ENCODE measurements at regions not wholly inside any gene's neighbourhood (a gene's known extent, or its start where the extent isn't known, plus 50 kb on each side); places are given as distances from the start of the nearest gene placed in this dataset.

GRCh38 chr12:67842124-67842523 lies 147.1 kb upstream of the IFNG-AS1 start:
- H3K27ac ChIP-seq (ENCODE audit: low read depth, low read length, poor library complexity, severe bottlenecking) = no peak overlapping the region
- BruUV-seq (replicated peaks) = no TSS peak
- H3K9me2 ChIP-seq (ENCODE audit: insufficient read depth, low read length) = no peaks in the 10 kb centered on the region
- no peaks in the 10 kb centered on the region for H3K36me3 ChIP-seq (ENCODE audit: insufficient read depth, low read length)
- H3K4me2 ChIP-seq (ENCODE audit: low read length) = no peak overlapping the region
- no peaks in the 10 kb centered on the region for H4K20me1 ChIP-seq (ENCODE audit: insufficient read depth, low read length)
- intact Hi-C loops (cut with micrococcal nuclease; ENCODE audit: unreplicated experiment) = no loop called here
- H2AFZ ChIP-seq (ENCODE audit: low read length) = no peak overlapping the region
- ChIA-PET CTCF (ENCODE audit: unreplicated experiment) (no interaction called here), POLR2A (no interaction called here)
- DNase-seq (ENCODE audit: low spot score) = no peak
- TF ChIP-seq CTCF (conservative IDR thresholded peaks at IDR 0.05; ENCODE audit: low read length) = no peak
- no peak for TF ChIP-seq EZH2phosphoT487 (IDR thresholded peaks at IDR 0.05; ENCODE audit: borderline replicate concordance, low read depth, low read length)
- H3K4me3 ChIP-seq (ENCODE audit: low read depth, low read length, poor library complexity, severe bottlenecking) = no peak overlapping the region
- no peaks in the 10 kb centered on the region for H3K4me1 ChIP-seq (ENCODE audit: insufficient read depth, low read length, poor library complexity, severe bottlenecking)
- H3K79me2 ChIP-seq (ENCODE audit: insufficient read depth, low read depth, low read length) = no peaks in the 10 kb centered on the region
- no peaks in the 10 kb centered on the region for H3K9me3 ChIP-seq (ENCODE audit: low read length)

GRCh38 chr12:67843257-67843656 lies 146.0 kb upstream of the IFNG-AS1 start:
- Histone ChIP-seq H3K4me2 (ENCODE audit: low read length) (no peak overlapping the region), H3K4me3 (ENCODE audit: low read depth, low read length, poor library complexity, severe bottlenecking) (no peak overlapping the region), H3K4me1 (ENCODE audit: insufficient read depth, low read length, poor library complexity, severe bottlenecking) (no peaks in the 10 kb centered on the region), H3K36me3 (ENCODE audit: insufficient read depth, low read length) (no peaks in the 10 kb centered on the region), H3K9me3 (ENCODE audit: low read length) (no peaks in the 10 kb centered on the region), H3K27ac (ENCODE audit: low read depth, low read length, poor library complexity, severe bottlenecking) (no peak overlapping the region), H3K9me2 (ENCODE audit: insufficient read depth, low read length) (no peaks in the 10 kb centered on the region), H2AFZ (ENCODE audit: low read length) (no peak overlapping the region), H4K20me1 (ENCODE audit: insufficient read depth, low read length) (no peaks in the 10 kb centered on the region), H3K79me2 (ENCODE audit: insufficient read depth, low read depth, low read length) (no peaks in the 10 kb centered on the region)
- intact Hi-C loops (cut with micrococcal nuclease; ENCODE audit: unreplicated experiment) = no loop called here
- no TSS peak for BruUV-seq (replicated peaks)
- no peak for DNase-seq (ENCODE audit: low spot score)
- ChIA-PET CTCF (ENCODE audit: unreplicated experiment) (no interaction called here), POLR2A (no interaction called here)
- no peak for TF ChIP-seq EZH2phosphoT487 (IDR thresholded peaks at IDR 0.05; ENCODE audit: borderline replicate concordance, low read depth, low read length)
- no peak for TF ChIP-seq CTCF (conservative IDR thresholded peaks at IDR 0.05; ENCODE audit: low read length)

GRCh38 chr12:67852701-67853100 lies 136.5 kb upstream of the IFNG-AS1 start:
- no peak for DNase-seq (ENCODE audit: low spot score)
- Histone ChIP-seq H4K20me1 (ENCODE audit: insufficient read depth, low read length) (no peaks in the 10 kb centered on the region), H2AFZ (ENCODE audit: low read length) (no peak overlapping the region), H3K36me3 (ENCODE audit: insufficient read depth, low read length) (no peaks in the 10 kb centered on the region), H3K27ac (ENCODE audit: low read depth, low read length, poor library complexity, severe bottlenecking) (no peak overlapping the region), H3K4me2 (ENCODE audit: low read length) (no peak overlapping the region), H3K9me3 (ENCODE audit: low read length) (no peaks in the 10 kb centered on the region), H3K4me1 (ENCODE audit: insufficient read depth, low read length, poor library complexity, severe bottlenecking) (no peaks in the 10 kb centered on the region), H3K9me2 (ENCODE audit: insufficient read depth, low read length) (no peaks in the 10 kb centered on the region), H3K79me2 (ENCODE audit: insufficient read depth, low read depth, low read length) (no peaks in the 10 kb centered on the region), H3K4me3 (ENCODE audit: low read depth, low read length, poor library complexity, severe bottlenecking) (no peak overlapping the region)
- ChIA-PET POLR2A (interaction anchor here (0.8 kb wide), 2 partner anchors 18 to 94 kb away, joined by 3 to 4 read pairs; no protein-coding TSS in a partner anchor), CTCF (ENCODE audit: unreplicated experiment) (no interaction called here)
- no TSS peak for BruUV-seq (replicated peaks)
- TF ChIP-seq EZH2phosphoT487 (IDR thresholded peaks at IDR 0.05; ENCODE audit: borderline replicate concordance, low read depth, low read length) (no peak), CTCF (conservative IDR thresholded peaks at IDR 0.05; ENCODE audit: low read length) (no peak)
- intact Hi-C loops (cut with micrococcal nuclease; ENCODE audit: unreplicated experiment) = no loop called here
